ENCODE measurements at regions not wholly inside any gene's neighbourhood (a gene's known extent, or its start where the extent isn't known, plus 50 kb on each side); places are given as distances from the start of the nearest gene placed in this dataset.

- TF ChIP-seq GATA3 (IDR thresholded peaks at IDR 0.05; ENCODE audit: low read depth, low read length) (no peak), GATA2 (IDR thresholded peaks at IDR 0.05; ENCODE audit: low read depth, low read length) (no peak)
Measured at GRCh38 chr11:119551420-119552105, 128.6 kb upstream of the THY1 start.
